ENCODE measurements at regions not wholly inside any gene's neighbourhood (a gene's known extent, or its start where the extent isn't known, plus 50 kb on each side); places are given as distances from the start of the nearest gene placed in this dataset.

- TF ChIP-seq POLR2A (IDR thresholded peaks at IDR 0.05) (no peak), CTCF (IDR thresholded peaks at IDR 0.05) (no peak), POLR2AphosphoS5 (IDR thresholded peaks at IDR 0.05) (no peak)
These were observed 436.4 kb upstream of the KCNMB2 start for GRCh38 chr3:178099862-178100261.

Measured in breast epithelium (tissue), 3 donors.